Activated T-cell treated with anti-CD3 and anti-CD28 coated beads, Interleukin-2, amount 50 U/mL, for 48 hours (primary cell): ENCODE measurements at regions not wholly inside any gene's neighbourhood (a gene's known extent, or its start where the extent isn't known, plus 50 kb on each side); places are given as distances from the start of the nearest gene placed in this dataset.
"Not testable (repeated sequence)": the region's sequence is repeated elsewhere in the genome, so short reads cannot be mapped to it uniquely, and the experiment has no call there.

Experiments used
- DNase-seq, 2 experiments: peaks; one replicate each; pipeline ENCODE4 v3.0.0-alpha.2; 2020

- DNase-seq: no peak
These were observed 244.7 kb upstream of the BTBD3 start for GRCh38 chr20:11672959-11673358.

GRCh38 chr20:11675920-11676629 is 241.6 kb upstream of the BTBD3 start:
- no peak for DNase-seq

GRCh38 chr20:11676630-11677287 is 240.9 kb upstream of the BTBD3 start:
- peak; percentile 19 to 26 for DNase-seq

- no peak for DNase-seq
These were observed 240.3 kb upstream of the BTBD3 start for GRCh38 chr20:11677428-11677827.

GRCh38 chr20:11677836-11678235 is 239.9 kb upstream of the BTBD3 start:
- no peak for DNase-seq

- DNase-seq: no peak
These were observed 235.4 kb upstream of the BTBD3 start for GRCh38 chr20:11682285-11682684.

GRCh38 chr20:11686195-11686594 is 231.5 kb upstream of the BTBD3 start:
- no peak for DNase-seq

- no peak for DNase-seq
These were observed 230.7 kb upstream of the BTBD3 start for GRCh38 chr20:11686820-11687543.

- no peak for DNase-seq
These were observed 230.0 kb upstream of the BTBD3 start for GRCh38 chr20:11687546-11688292.

- DNase-seq: no peak
These were observed 228.4 kb upstream of the BTBD3 start for GRCh38 chr20:11689262-11689661.

GRCh38 chr20:11691766-11692165 is 225.9 kb upstream of the BTBD3 start:
- no peak for DNase-seq

GRCh38 chr20:11692567-11692966 is 225.1 kb upstream of the BTBD3 start:
- no peak for DNase-seq

- DNase-seq: no peak
These were observed 223.2 kb upstream of the BTBD3 start for GRCh38 chr20:11694467-11694866.

- DNase-seq: no peak
These were observed 220.6 kb upstream of the BTBD3 start for GRCh38 chr20:11697055-11697454.

- DNase-seq: no peak
These were observed 220.0 kb upstream of the BTBD3 start for GRCh38 chr20:11697646-11698045.

- no peak for DNase-seq
These were observed 219.6 kb upstream of the BTBD3 start for GRCh38 chr20:11698124-11698523.

GRCh38 chr20:11700831-11701230 is 216.9 kb upstream of the BTBD3 start:
- DNase-seq: no peak

GRCh38 chr20:11702721-11703518 is 214.8 kb upstream of the BTBD3 start:
- DNase-seq: no peak

GRCh38 chr20:11705512-11705911 is 212.2 kb upstream of the BTBD3 start:
- DNase-seq: no peak

GRCh38 chr20:11708223-11708622 is 209.5 kb upstream of the BTBD3 start:
- not testable (repeated sequence) for DNase-seq

GRCh38 chr20:11711214-11711613 is 206.5 kb upstream of the BTBD3 start:
- DNase-seq: no peak

- no peak for DNase-seq
These were observed 205.0 kb upstream of the BTBD3 start for GRCh38 chr20:11712639-11713160.
